Activated T-helper 2 cell treated with anti-CD3 and anti-CD28 coated beads, Interferon-gamma antibody, Interleukin-2, Interleukin-4, amounts not matched to agents 10 μg/mL and 5 μg/mL and 100 μg/mL, durations not matched to agents 14 hours and 24 hours and 36 hours (primary cell): ENCODE measurements at regions not wholly inside any gene's neighbourhood (a gene's known extent, or its start where the extent isn't known, plus 50 kb on each side); places are given as distances from the start of the nearest gene placed in this dataset.

Experiments used
- DNase-seq: peaks from one replicate; pipeline ENCODE4 v3.0.0; 2021; ENCODE audit warnings: low spot score
- H3K27ac Mint-ChIP-seq: one replicate; pipeline ENCODE4 v1.8.0; 2021; ENCODE audit warnings: mixed read lengths
- H3K27me3 Mint-ChIP-seq: one replicate; pipeline ENCODE4 v1.8.0; 2021; ENCODE audit warnings: low read depth, mixed read lengths
- H3K36me3 Mint-ChIP-seq: one replicate; pipeline ENCODE4 v1.8.0; 2021; ENCODE audit warnings: low read depth, mixed read lengths
- H3K4me1 Mint-ChIP-seq: one replicate; pipeline ENCODE4 v1.8.0; 2021; ENCODE audit warnings: low read depth, mixed read lengths
- H3K4me3 Mint-ChIP-seq: one replicate; pipeline ENCODE4 v1.8.0; 2021; ENCODE audit warnings: low read depth, mild to moderate bottlenecking, moderate library complexity, mixed read lengths
- H3K9me3 Mint-ChIP-seq: one replicate; pipeline ENCODE4 v1.8.0; 2021; ENCODE audit warnings: mixed read lengths
- intact Hi-C: fragments of 100-400 bp; cut with micrococcal nuclease; formaldehyde crosslinking; loops from one replicate; pipeline ENCODE4 v1.15.1; 2023

- DNase-seq, result no peak
- no peaks in the 10 kb centered on the region for H3K4me1 Mint-ChIP-seq
- no peak overlapping the region for H3K27ac Mint-ChIP-seq
- H3K27me3 Mint-ChIP-seq, result no peaks in the 10 kb centered on the region
- no peaks in the 10 kb centered on the region for H3K36me3 Mint-ChIP-seq
- H3K4me3 Mint-ChIP-seq, result no peak overlapping the region
- no peaks in the 10 kb centered on the region for H3K9me3 Mint-ChIP-seq
- intact Hi-C loops, result no loop called here
Measured at GRCh38 chr4:18538121-18538520, 516.6 kb upstream of the LCORL start.

GRCh38 chr4:18536428-18536827 is 514.9 kb upstream of the LCORL start:
- DNase-seq, result no peak
- Mint-ChIP-seq H3K27me3 (no peaks in the 10 kb centered on the region), H3K4me1 (no peaks in the 10 kb centered on the region), H3K36me3 (no peaks in the 10 kb centered on the region), H3K9me3 (no peaks in the 10 kb centered on the region), H3K4me3 (no peak overlapping the region), H3K27ac (no peak overlapping the region)
- intact Hi-C loops, result no loop called here

GRCh38 chr4:18535948-18536347 is 514.4 kb upstream of the LCORL start:
- H3K36me3 Mint-ChIP-seq, result no peaks in the 10 kb centered on the region
- H3K27ac Mint-ChIP-seq, result no peak overlapping the region
- DNase-seq, result no peak
- no peaks in the 10 kb centered on the region for H3K9me3 Mint-ChIP-seq
- no peak overlapping the region for H3K4me3 Mint-ChIP-seq
- intact Hi-C loops, result no loop called here
- H3K27me3 Mint-ChIP-seq, result no peaks in the 10 kb centered on the region
- H3K4me1 Mint-ChIP-seq, result no peaks in the 10 kb centered on the region

- H3K4me1 Mint-ChIP-seq, result no peaks in the 10 kb centered on the region
- no peaks in the 10 kb centered on the region for H3K36me3 Mint-ChIP-seq
- H3K9me3 Mint-ChIP-seq, result no peaks in the 10 kb centered on the region
- no peaks in the 10 kb centered on the region for H3K27me3 Mint-ChIP-seq
- intact Hi-C loops, result no loop called here
- no peak for DNase-seq
- H3K4me3 Mint-ChIP-seq, result no peak overlapping the region
- no peak overlapping the region for H3K27ac Mint-ChIP-seq
Measured at GRCh38 chr4:18533262-18533775, 511.8 kb upstream of the LCORL start.

GRCh38 chr4:18531731-18532130 is 510.2 kb upstream of the LCORL start:
- intact Hi-C loops, result no loop called here
- Mint-ChIP-seq H3K9me3 (no peaks in the 10 kb centered on the region), H3K36me3 (no peaks in the 10 kb centered on the region), H3K4me1 (no peaks in the 10 kb centered on the region), H3K4me3 (no peak overlapping the region), H3K27me3 (no peaks in the 10 kb centered on the region), H3K27ac (no peak overlapping the region)
- DNase-seq, result no peak

GRCh38 chr4:18529482-18529881 is 507.9 kb upstream of the LCORL start:
- intact Hi-C loops, result no loop called here
- DNase-seq, result no peak
- Mint-ChIP-seq H3K36me3 (no peaks in the 10 kb centered on the region), H3K4me1 (no peaks in the 10 kb centered on the region), H3K9me3 (no peaks in the 10 kb centered on the region), H3K27ac (no peak overlapping the region), H3K4me3 (no peak overlapping the region), H3K27me3 (no peaks in the 10 kb centered on the region)

GRCh38 chr4:18524667-18525066 is 503.1 kb upstream of the LCORL start:
- no peaks in the 10 kb centered on the region for H3K36me3 Mint-ChIP-seq
- intact Hi-C loops, result no loop called here
- no peaks in the 10 kb centered on the region for H3K9me3 Mint-ChIP-seq
- H3K4me3 Mint-ChIP-seq, result no peak overlapping the region
- no peaks in the 10 kb centered on the region for H3K27me3 Mint-ChIP-seq
- H3K27ac Mint-ChIP-seq, result no peak overlapping the region
- DNase-seq, result no peak
- no peaks in the 10 kb centered on the region for H3K4me1 Mint-ChIP-seq

GRCh38 chr4:18518098-18518497 is 496.5 kb upstream of the LCORL start:
- DNase-seq, result no peak
- H3K36me3 Mint-ChIP-seq, result no peaks in the 10 kb centered on the region
- no peaks in the 10 kb centered on the region for H3K4me1 Mint-ChIP-seq
- H3K4me3 Mint-ChIP-seq, result no peak overlapping the region
- intact Hi-C loops, result no loop called here
- H3K9me3 Mint-ChIP-seq, result peaks cover 4% of the 10 kb centered on the region
- no peak overlapping the region for H3K27ac Mint-ChIP-seq
- H3K27me3 Mint-ChIP-seq, result no peaks in the 10 kb centered on the region

- H3K27ac Mint-ChIP-seq, result no peak overlapping the region
- H3K4me3 Mint-ChIP-seq, result no peak overlapping the region
- H3K9me3 Mint-ChIP-seq, result peaks cover 4% of the 10 kb centered on the region
- intact Hi-C loops, result no loop called here
- H3K27me3 Mint-ChIP-seq, result no peaks in the 10 kb centered on the region
- no peaks in the 10 kb centered on the region for H3K36me3 Mint-ChIP-seq
- no peaks in the 10 kb centered on the region for H3K4me1 Mint-ChIP-seq
- DNase-seq, result no peak
Measured at GRCh38 chr4:18513861-18514260, 492.3 kb upstream of the LCORL start.

- DNase-seq, result no peak
- Mint-ChIP-seq H3K9me3 (peaks cover 4% of the 10 kb centered on the region), H3K4me3 (no peak overlapping the region), H3K4me1 (no peaks in the 10 kb centered on the region), H3K27me3 (no peaks in the 10 kb centered on the region), H3K27ac (no peak overlapping the region), H3K36me3 (no peaks in the 10 kb centered on the region)
- intact Hi-C loops, result no loop called here
Measured at GRCh38 chr4:18512718-18513117, 491.2 kb upstream of the LCORL start.

- H3K27me3 Mint-ChIP-seq, result no peaks in the 10 kb centered on the region
- H3K4me1 Mint-ChIP-seq, result no peaks in the 10 kb centered on the region
- H3K36me3 Mint-ChIP-seq, result no peaks in the 10 kb centered on the region
- peaks cover 4% of the 10 kb centered on the region for H3K9me3 Mint-ChIP-seq
- no peak overlapping the region for H3K27ac Mint-ChIP-seq
- no peak for DNase-seq
- intact Hi-C loops, result no loop called here
- no peak overlapping the region for H3K4me3 Mint-ChIP-seq
Measured at GRCh38 chr4:18511727-18512126, 490.2 kb upstream of the LCORL start.

GRCh38 chr4:18508786-18509185 is 487.2 kb upstream of the LCORL start:
- DNase-seq, result no peak
- Mint-ChIP-seq H3K4me3 (no peak overlapping the region), H3K9me3 (no peaks in the 10 kb centered on the region), H3K27me3 (no peaks in the 10 kb centered on the region), H3K36me3 (no peaks in the 10 kb centered on the region), H3K27ac (no peak overlapping the region), H3K4me1 (no peaks in the 10 kb centered on the region)
- intact Hi-C loops, result no loop called here

- intact Hi-C loops, result no loop called here
- Mint-ChIP-seq H3K9me3 (peaks cover 22% of the 10 kb centered on the region), H3K36me3 (no peaks in the 10 kb centered on the region), H3K4me1 (no peaks in the 10 kb centered on the region), H3K27me3 (no peaks in the 10 kb centered on the region), H3K27ac (no peak overlapping the region), H3K4me3 (no peak overlapping the region)
- no peak for DNase-seq
Measured at GRCh38 chr4:18480928-18481327, 459.4 kb upstream of the LCORL start.

- Mint-ChIP-seq H3K9me3 (peaks cover 24% of the 10 kb centered on the region), H3K27me3 (no peaks in the 10 kb centered on the region), H3K4me1 (no peaks in the 10 kb centered on the region), H3K4me3 (no peak overlapping the region), H3K36me3 (no peaks in the 10 kb centered on the region), H3K27ac (no peak overlapping the region)
- DNase-seq, result no peak
- intact Hi-C loops, result no loop called here
Measured at GRCh38 chr4:18480342-18480741, 458.8 kb upstream of the LCORL start.
